Natural killer cell (primary cell): ENCODE measurements at regions not wholly inside any gene's neighbourhood (a gene's known extent, or its start where the extent isn't known, plus 50 kb on each side); places are given as distances from the start of the nearest gene placed in this dataset.

ENCODE experiments used
- ATAC-seq, 3 donors: fragments of 150-1000 bp in 2 of 3; fragments of 200-7000 bp in 1 of 3; cut with Tn5 transposase; 1 replicate in 1 of 3; 2 replicates in 2 of 3; pipeline ENCODE4 v1.10.0; 2021; ENCODE audit warnings: mild to moderate bottlenecking in 2 of 3, moderate library complexity in 2 of 3
- DNase-seq, 2 donors: peaks; one replicate each; pipeline versions ENCODE4 v3.0.0 to v3.0.0-alpha.2; 2013 to 2021; ENCODE audit warnings: mixed read lengths in 1 of 2
- H3K27ac ChIP-seq: one replicate; pipeline ENCODE4 v1.5.1; 2013; ENCODE audit warnings: mild to moderate bottlenecking, low read length
- H3K27me3 ChIP-seq: one replicate; pipeline ENCODE4 v1.6.1; 2013; ENCODE audit warnings: low read length; ENCODE audit not compliant: control insufficient read depth, insufficient read depth
- H3K36me3 ChIP-seq: one replicate; pipeline ENCODE4 v1.6.1; 2013; ENCODE audit warnings: low read length; ENCODE audit not compliant: control insufficient read depth, insufficient read depth
- H3K4me1 ChIP-seq: one replicate; pipeline ENCODE4 v1.6.1; 2013; ENCODE audit warnings: low read length; ENCODE audit not compliant: control insufficient read depth, insufficient read depth
- H3K4me3 ChIP-seq: one replicate; pipeline ENCODE4 v1.5.1; 2013; ENCODE audit warnings: low read length
- H3K9me3 ChIP-seq: one replicate; pipeline ENCODE4 v1.6.1; 2013; ENCODE audit warnings: low read length; ENCODE audit not compliant: control insufficient read depth, insufficient read depth
- H3K27ac Mint-ChIP-seq, 2 donors: one replicate each; pipeline ENCODE4 v1.8.0; 2022; ENCODE audit warnings: mild to moderate bottlenecking in 2 of 2, mixed read lengths in 2 of 2, moderate library complexity in 1 of 2
- H3K27me3 Mint-ChIP-seq, 2 donors: one replicate each; pipeline ENCODE4 v1.8.0; 2022; ENCODE audit warnings: low read depth in 2 of 2, mixed read lengths in 2 of 2
- H3K36me3 Mint-ChIP-seq: one replicate; pipeline ENCODE4 v1.8.0; 2022; ENCODE audit warnings: mixed read lengths
- H3K4me1 Mint-ChIP-seq, 2 donors: one replicate each; pipeline ENCODE4 v1.8.0; 2022; ENCODE audit warnings: mixed read lengths in 2 of 2
- H3K4me3 Mint-ChIP-seq: one replicate; pipeline ENCODE4 v1.8.0; 2022; ENCODE audit warnings: mild to moderate bottlenecking, moderate library complexity, mixed read lengths
- H3K9me3 Mint-ChIP-seq, 2 donors: one replicate each; pipeline ENCODE4 v1.8.0; 2022; ENCODE audit warnings: mixed read lengths in 2 of 2
- CTCF ChIP-seq: fragments of 200-600 bp; IDR thresholded peaks from one replicate; pipeline ENCODE4 v1.8.0; 2022; ENCODE audit warnings: antibody characterized with exemption
- WGBS: methylation state at CpG from one replicate; pipeline ENCODE4 v1.1.7; 2013; ENCODE audit warnings: missing lambda C conversion rate; ENCODE audit not compliant: insufficient coverage; 5-methylcytosine and 5-hydroxymethylcytosine counted together
- intact Hi-C: fragments of 100-400 bp; cut with micrococcal nuclease; formaldehyde crosslinking; loops from one replicate; pipeline ENCODE4 v1.14.2; 2022

- no peak overlapping the region for H3K27ac ChIP-seq
- no peak overlapping the region for H3K4me3 ChIP-seq
- H3K36me3 Mint-ChIP-seq = no peaks in the 10 kb centered on the region
- H3K36me3 ChIP-seq = no peaks in the 10 kb centered on the region
- no peaks in the 10 kb centered on the region for H3K27me3 ChIP-seq
- H3K9me3 Mint-ChIP-seq = no peaks in the 10 kb centered on the region
- no peaks in the 10 kb centered on the region for H3K4me1 ChIP-seq
- H3K9me3 ChIP-seq = no peaks in the 10 kb centered on the region
- peaks cover 0 to 6% of the 10 kb centered on the region in 2 donors for H3K27me3 Mint-ChIP-seq
- intact Hi-C loops = no loop called here
- WGBS = 73% methylated on average over 8 of the region's 8 CpGs
- ATAC-seq = no peak
- no peak overlapping the region for H3K27ac Mint-ChIP-seq
- H3K4me1 Mint-ChIP-seq = no peaks in the 10 kb centered on the region
- no peak overlapping the region for H3K4me3 Mint-ChIP-seq
- no peak for TF ChIP-seq CTCF
- DNase-seq = no peak
Observed at GRCh38 chr16:73572135-73572828, 524.4 kb upstream of the ZFHX3 start.

GRCh38 chr16:73569266-73569980 is 521.5 kb upstream of the ZFHX3 start:
- Mint-ChIP-seq H3K27ac (no peak overlapping the region), H3K4me1 (no peaks in the 10 kb centered on the region), H3K9me3 (no peaks in the 10 kb centered on the region), H3K27me3 (peaks cover 0 to 4% of the 10 kb centered on the region in 2 donors), H3K36me3 (no peaks in the 10 kb centered on the region), H3K4me3 (no peak overlapping the region)
- H3K36me3 ChIP-seq = no peaks in the 10 kb centered on the region
- no peaks in the 10 kb centered on the region for H3K4me1 ChIP-seq
- no peak overlapping the region for H3K27ac ChIP-seq
- WGBS = 79% methylated on average over 7 of the region's 9 CpGs
- no peaks in the 10 kb centered on the region for H3K27me3 ChIP-seq
- DNase-seq (no peak), ATAC-seq (no peak)
- H3K9me3 ChIP-seq = no peaks in the 10 kb centered on the region
- no peak overlapping the region for H3K4me3 ChIP-seq
- intact Hi-C loops = no loop called here
- TF ChIP-seq CTCF = no peak

- Mint-ChIP-seq H3K27me3 (peaks cover 0 to under 1% of the 10 kb centered on the region in 2 donors), H3K27ac (no peak overlapping the region), H3K4me1 (no peaks in the 10 kb centered on the region), H3K4me3 (no peak overlapping the region), H3K36me3 (no peaks in the 10 kb centered on the region), H3K9me3 (no peaks in the 10 kb centered on the region)
- Histone ChIP-seq H3K27ac (no peak overlapping the region), H3K27me3 (no peaks in the 10 kb centered on the region), H3K4me1 (no peaks in the 10 kb centered on the region), H3K4me3 (no peak overlapping the region), H3K9me3 (no peaks in the 10 kb centered on the region), H3K36me3 (no peaks in the 10 kb centered on the region)
- no peak for ATAC-seq
- intact Hi-C loops = no loop called here
- DNase-seq = no peak
- TF ChIP-seq CTCF = no peak
- 93% methylated on average over 10 of the region's 10 CpGs for WGBS
Observed at GRCh38 chr16:73568769-73569168, 520.8 kb upstream of the ZFHX3 start.
